ENCODE measurements at regions not wholly inside any gene's neighbourhood (a gene's known extent, or its start where the extent isn't known, plus 50 kb on each side); places are given as distances from the start of the nearest gene placed in this dataset.

- TF ChIP-seq CTCF (IDR thresholded peaks at IDR 0.05) (no peak), EZH2 (IDR thresholded peaks at IDR 0.05) (no peak), EZH2phosphoT487 (IDR thresholded peaks at IDR 0.05) (no peak)
These were observed 129.8 kb upstream of the GJE1 start for GRCh38 chr6:142002825-142003405.
